Neural cell (in vitro differentiated cells): ENCODE measurements at regions not wholly inside any gene's neighbourhood (a gene's known extent, or its start where the extent isn't known, plus 50 kb on each side); places are given as distances from the start of the nearest gene placed in this dataset.

Experiments
- CTCF ChIP-seq: fragments of 450-650 bp; IDR thresholded peaks from 2 replicates; pipeline ENCODE4 v1.5.1; 2014; ENCODE audit warnings: antibody characterized with exemption, mild to moderate bottlenecking, moderate library complexity; ENCODE audit not compliant: poor library complexity, severe bottlenecking
- MXI1 ChIP-seq: fragments of 450-650 bp; conservative IDR thresholded peaks from 2 replicates; pipeline ENCODE4 v1.6.1; 2014; ENCODE audit warnings: antibody characterized with exemption, mild to moderate bottlenecking; ENCODE audit not compliant: poor library complexity, severe bottlenecking

- no peak for TF ChIP-seq CTCF
- no peak for TF ChIP-seq MXI1
These were observed 424.8 kb upstream of the EPHA5 start for GRCh38 chr4:66095065-66095464.
